ENCODE measurements at regions not wholly inside any gene's neighbourhood (a gene's known extent, or its start where the extent isn't known, plus 50 kb on each side); places are given as distances from the start of the nearest gene placed in this dataset.

GRCh38 chr15:95765161-95765560 lies 565.3 kb upstream of the NR2F2 start:
- H4K20me1 ChIP-seq (replicated peaks; ENCODE audit: insufficient read depth) = no peaks in the 10 kb centered on the region
- no peak overlapping the region for H3K4me3 Mint-ChIP-seq
- no peaks in the 10 kb centered on the region for H3F3A ChIP-seq (replicated peaks; ENCODE audit: low read depth)
- no peaks in the 10 kb centered on the region for H3K36me3 ChIP-seq (ENCODE audit: insufficient read depth)
- H3K4me2 ChIP-seq = no peak overlapping the region
- TF ChIP-seq CREB1 (CRISPR knock-in tag; IDR thresholded peaks at IDR 0.05; ENCODE audit: low read depth) (no peak), STAT1 (IDR thresholded peaks at IDR 0.05; ENCODE audit: unreplicated experiment) (no peak), ETS1 (IDR thresholded peaks at IDR 0.05) (no peak), EZH2phosphoT487 (IDR thresholded peaks at IDR 0.05; ENCODE audit: unreplicated experiment) (no peak), CTCF (conservative IDR thresholded peaks at IDR 0.05; ENCODE audit: low read depth in 2 of 2) (no peak), POLR2AphosphoS5 (IDR thresholded peaks at IDR 0.05; ENCODE audit: low read depth) (no peak), EZH2 (IDR thresholded peaks at IDR 0.05; ENCODE audit: low read depth, unreplicated experiment) (no peak), ZNF114 (CRISPR knock-in tag; IDR thresholded peaks at IDR 0.05) (no peak), NANOG (IDR thresholded peaks at IDR 0.05; ENCODE audit: borderline replicate concordance) (no peak), JUNB (IDR thresholded peaks at IDR 0.05; ENCODE audit: unreplicated experiment) (no peak), ZNF331 (CRISPR knock-in tag; IDR thresholded peaks at IDR 0.05; ENCODE audit: low read depth) (no peak)
- TF ChIP-seq, protein P1, sequence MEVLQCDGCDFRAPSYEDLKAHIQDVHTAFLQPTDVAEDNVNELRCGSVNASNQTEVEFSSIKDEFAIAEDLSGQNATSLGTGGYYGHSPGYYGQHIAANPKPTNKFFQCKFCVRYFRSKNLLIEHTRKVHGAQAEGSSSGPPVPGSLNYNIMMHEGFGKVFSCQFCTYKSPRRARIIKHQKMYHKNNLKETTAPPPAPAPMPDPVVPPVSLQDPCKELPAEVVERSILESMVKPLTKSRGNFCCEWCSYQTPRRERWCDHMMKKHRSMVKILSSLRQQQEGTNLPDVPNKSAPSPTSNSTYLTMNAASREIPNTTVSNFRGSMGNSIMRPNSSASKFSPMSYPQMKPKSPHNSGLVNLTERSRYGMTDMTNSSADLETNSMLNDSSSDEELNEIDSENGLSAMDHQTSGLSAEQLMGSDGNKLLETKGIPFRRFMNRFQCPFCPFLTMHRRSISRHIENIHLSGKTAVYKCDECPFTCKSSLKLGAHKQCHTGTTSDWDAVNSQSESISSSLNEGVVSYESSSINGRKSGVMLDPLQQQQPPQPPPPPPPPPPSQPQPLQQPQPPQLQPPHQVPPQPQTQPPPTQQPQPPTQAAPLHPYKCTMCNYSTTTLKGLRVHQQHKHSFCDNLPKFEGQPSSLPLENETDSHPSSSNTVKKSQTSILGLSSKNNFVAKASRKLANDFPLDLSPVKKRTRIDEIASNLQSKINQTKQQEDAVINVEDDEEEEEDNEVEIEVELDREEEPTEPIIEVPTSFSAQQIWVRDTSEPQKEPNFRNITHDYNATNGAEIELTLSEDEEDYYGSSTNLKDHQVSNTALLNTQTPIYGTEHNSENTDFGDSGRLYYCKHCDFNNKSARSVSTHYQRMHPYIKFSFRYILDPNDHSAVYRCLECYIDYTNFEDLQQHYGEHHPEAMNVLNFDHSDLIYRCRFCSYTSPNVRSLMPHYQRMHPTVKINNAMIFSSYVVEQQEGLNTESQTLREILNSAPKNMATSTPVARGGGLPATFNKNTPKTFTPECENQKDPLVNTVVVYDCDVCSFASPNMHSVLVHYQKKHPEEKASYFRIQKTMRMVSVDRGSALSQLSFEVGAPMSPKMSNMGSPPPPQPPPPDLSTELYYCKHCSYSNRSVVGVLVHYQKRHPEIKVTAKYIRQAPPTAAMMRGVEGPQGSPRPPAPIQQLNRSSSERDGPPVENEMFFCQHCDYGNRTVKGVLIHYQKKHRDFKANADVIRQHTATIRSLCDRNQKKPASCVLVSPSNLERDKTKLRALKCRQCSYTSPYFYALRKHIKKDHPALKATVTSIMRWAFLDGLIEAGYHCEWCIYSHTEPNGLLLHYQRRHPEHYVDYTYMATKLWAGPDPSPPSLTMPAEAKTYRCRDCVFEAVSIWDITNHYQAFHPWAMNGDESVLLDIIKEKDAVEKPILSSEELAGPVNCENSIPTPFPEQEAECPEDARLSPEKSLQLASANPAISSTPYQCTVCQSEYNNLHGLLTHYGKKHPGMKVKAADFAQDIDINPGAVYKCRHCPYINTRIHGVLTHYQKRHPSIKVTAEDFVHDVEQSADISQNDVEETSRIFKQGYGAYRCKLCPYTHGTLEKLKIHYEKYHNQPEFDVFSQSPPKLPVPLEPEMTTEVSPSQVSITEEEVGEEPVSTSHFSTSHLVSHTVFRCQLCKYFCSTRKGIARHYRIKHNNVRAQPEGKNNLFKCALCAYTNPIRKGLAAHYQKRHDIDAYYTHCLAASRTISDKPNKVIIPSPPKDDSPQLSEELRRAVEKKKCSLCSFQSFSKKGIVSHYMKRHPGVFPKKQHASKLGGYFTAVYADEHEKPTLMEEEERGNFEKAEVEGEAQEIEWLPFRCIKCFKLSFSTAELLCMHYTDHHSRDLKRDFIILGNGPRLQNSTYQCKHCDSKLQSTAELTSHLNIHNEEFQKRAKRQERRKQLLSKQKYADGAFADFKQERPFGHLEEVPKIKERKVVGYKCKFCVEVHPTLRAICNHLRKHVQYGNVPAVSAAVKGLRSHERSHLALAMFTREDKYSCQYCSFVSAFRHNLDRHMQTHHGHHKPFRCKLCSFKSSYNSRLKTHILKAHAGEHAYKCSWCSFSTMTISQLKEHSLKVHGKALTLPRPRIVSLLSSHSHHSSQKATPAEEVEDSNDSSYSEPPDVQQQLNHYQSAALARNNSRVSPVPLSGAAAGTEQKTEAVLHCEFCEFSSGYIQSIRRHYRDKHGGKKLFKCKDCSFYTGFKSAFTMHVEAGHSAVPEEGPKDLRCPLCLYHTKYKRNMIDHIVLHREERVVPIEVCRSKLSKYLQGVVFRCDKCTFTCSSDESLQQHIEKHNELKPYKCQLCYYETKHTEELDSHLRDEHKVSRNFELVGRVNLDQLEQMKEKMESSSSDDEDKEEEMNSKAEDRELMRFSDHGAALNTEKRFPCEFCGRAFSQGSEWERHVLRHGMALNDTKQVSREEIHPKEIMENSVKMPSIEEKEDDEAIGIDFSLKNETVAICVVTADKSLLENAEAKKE (CRISPR knock-in tag; IDR thresholded peaks at IDR 0.05) = no peak
- TF ChIP-seq, protein P2, sequence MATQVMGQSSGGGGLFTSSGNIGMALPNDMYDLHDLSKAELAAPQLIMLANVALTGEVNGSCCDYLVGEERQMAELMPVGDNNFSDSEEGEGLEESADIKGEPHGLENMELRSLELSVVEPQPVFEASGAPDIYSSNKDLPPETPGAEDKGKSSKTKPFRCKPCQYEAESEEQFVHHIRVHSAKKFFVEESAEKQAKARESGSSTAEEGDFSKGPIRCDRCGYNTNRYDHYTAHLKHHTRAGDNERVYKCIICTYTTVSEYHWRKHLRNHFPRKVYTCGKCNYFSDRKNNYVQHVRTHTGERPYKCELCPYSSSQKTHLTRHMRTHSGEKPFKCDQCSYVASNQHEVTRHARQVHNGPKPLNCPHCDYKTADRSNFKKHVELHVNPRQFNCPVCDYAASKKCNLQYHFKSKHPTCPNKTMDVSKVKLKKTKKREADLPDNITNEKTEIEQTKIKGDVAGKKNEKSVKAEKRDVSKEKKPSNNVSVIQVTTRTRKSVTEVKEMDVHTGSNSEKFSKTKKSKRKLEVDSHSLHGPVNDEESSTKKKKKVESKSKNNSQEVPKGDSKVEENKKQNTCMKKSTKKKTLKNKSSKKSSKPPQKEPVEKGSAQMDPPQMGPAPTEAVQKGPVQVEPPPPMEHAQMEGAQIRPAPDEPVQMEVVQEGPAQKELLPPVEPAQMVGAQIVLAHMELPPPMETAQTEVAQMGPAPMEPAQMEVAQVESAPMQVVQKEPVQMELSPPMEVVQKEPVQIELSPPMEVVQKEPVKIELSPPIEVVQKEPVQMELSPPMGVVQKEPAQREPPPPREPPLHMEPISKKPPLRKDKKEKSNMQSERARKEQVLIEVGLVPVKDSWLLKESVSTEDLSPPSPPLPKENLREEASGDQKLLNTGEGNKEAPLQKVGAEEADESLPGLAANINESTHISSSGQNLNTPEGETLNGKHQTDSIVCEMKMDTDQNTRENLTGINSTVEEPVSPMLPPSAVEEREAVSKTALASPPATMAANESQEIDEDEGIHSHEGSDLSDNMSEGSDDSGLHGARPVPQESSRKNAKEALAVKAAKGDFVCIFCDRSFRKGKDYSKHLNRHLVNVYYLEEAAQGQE (IDR thresholded peaks at IDR 0.05; ENCODE audit: unreplicated experiment) = no peak
- no peaks in the 10 kb centered on the region for H3K79me2 ChIP-seq (replicated peaks; ENCODE audit: insufficient read depth)
- no peaks in the 10 kb centered on the region for H3K27me3 ChIP-seq (ENCODE audit: insufficient read depth)
- H3K9me2 ChIP-seq (ENCODE audit: insufficient read depth) = no peaks in the 10 kb centered on the region
- H3K9me3 Mint-ChIP-seq = no peaks in the 10 kb centered on the region
- no peaks in the 10 kb centered on the region for H3K27me3 Mint-ChIP-seq (ENCODE audit: insufficient read depth, low read depth, poor library complexity)
- peaks cover 14% of the 10 kb centered on the region for H3K4me1 Mint-ChIP-seq
- H3K36me3 Mint-ChIP-seq (ENCODE audit: low read depth) = no peaks in the 10 kb centered on the region
- no peak for ATAC-seq
- no peak overlapping the region for H3K4me3 ChIP-seq
- H3K4me1 ChIP-seq (ENCODE audit: insufficient read depth) = peaks cover 13% of the 10 kb centered on the region; the same call in 1 of the 2 replicates
- no peak overlapping the region for H3K27ac Mint-ChIP-seq
- no peak for DNase-seq (ENCODE audit: low spot score)
- H3K27ac ChIP-seq (ENCODE audit: low read depth) = no peak overlapping the region
- H2AFZ ChIP-seq = no peak overlapping the region
